Suprapubic skin (tissue), 4 donors: ENCODE measurements at regions not wholly inside any gene's neighbourhood (a gene's known extent, or its start where the extent isn't known, plus 50 kb on each side); places are given as distances from the start of the nearest gene placed in this dataset.

Source experiments
- DNase-seq, 2 donors: peaks; one replicate each; pipeline ENCODE4 v3.0.0-alpha.2; 2019; ENCODE audit warnings: low spot score in 2 of 2
- H3K27ac ChIP-seq: fragments of 200-600 bp; sonication (generic); one replicate; pipeline ENCODE4 v1.5.1; 2019
- H3K27me3 ChIP-seq: fragments of 200-600 bp; sonication (generic); one replicate; pipeline ENCODE4 v1.5.1; 2019
- H3K36me3 ChIP-seq: fragments of 200-600 bp; sonication (generic); one replicate; pipeline ENCODE4 v1.5.1; 2019
- H3K4me1 ChIP-seq: fragments of 200-600 bp; sonication (generic); one replicate; pipeline ENCODE4 v1.5.1; 2019
- H3K4me3 ChIP-seq: fragments of 200-600 bp; sonication (generic); one replicate; pipeline ENCODE4 v1.5.1; 2019; ENCODE audit warnings: mild to moderate bottlenecking
- H3K9me3 ChIP-seq: fragments of 200-600 bp; sonication (generic); one replicate; pipeline ENCODE4 v1.5.1; 2019
- EP300 ChIP-seq: sonication (generic); formaldehyde crosslinking; IDR thresholded peaks from one replicate; pipeline ENCODE4 v1.6.1; 2017; ENCODE audit warnings: antibody characterized with exemption
- POLR2A ChIP-seq, 2 donors: fragments of 450-650 bp; IDR thresholded peaks; one replicate each; pipeline ENCODE4 v1.6.1; 2017; ENCODE audit warnings: antibody characterized with exemption in 2 of 2, mild to moderate bottlenecking in 2 of 2, moderate library complexity in 2 of 2
- POLR2AphosphoS5 ChIP-seq, 3 donors: sonication (generic); formaldehyde crosslinking; IDR thresholded peaks; one replicate each; pipeline ENCODE4 v1.6.1; 2017; ENCODE audit warnings: antibody characterized with exemption in 3 of 3
- WGBS: methylation state at CpG from one replicate; pipeline ENCODE4 v1.1.5; 2018; 5-methylcytosine and 5-hydroxymethylcytosine counted together
- TF ChIP-seq, protein P1 (sequence below), 2 donors: fragments of 200-600 bp in 1 of 2; fragments of 450-650 bp in 1 of 2; sonication (generic) in 1 of 2; IDR thresholded peaks; one replicate each; pipeline ENCODE4 v1.5.1; 2016 to 2019; ENCODE audit warnings: antibody characterized with exemption in 2 of 2, mild to moderate bottlenecking in 1 of 2, moderate library complexity in 1 of 2

DNA sequence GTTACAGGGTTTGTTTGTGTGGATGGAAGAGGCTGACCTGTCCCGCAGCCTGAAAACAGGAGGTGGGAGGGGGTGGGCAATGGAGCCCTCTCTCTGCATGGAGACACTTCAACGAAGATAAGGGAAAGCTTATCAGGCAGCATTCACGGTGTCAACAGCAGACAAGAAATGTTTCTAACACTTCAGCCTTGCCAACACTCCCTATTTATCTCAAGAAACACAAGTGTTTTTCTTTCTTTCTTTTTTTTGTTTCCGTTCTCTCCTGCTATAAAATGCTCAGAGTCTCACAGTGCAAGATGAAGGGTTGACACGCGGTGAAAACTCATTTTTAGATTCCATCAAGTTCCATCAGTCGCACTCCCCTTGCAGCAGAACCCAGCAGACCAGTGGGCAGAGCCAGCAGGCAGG is 594.4 kb downstream of the MATN1 start:
- TF ChIP-seq, protein P1, sequence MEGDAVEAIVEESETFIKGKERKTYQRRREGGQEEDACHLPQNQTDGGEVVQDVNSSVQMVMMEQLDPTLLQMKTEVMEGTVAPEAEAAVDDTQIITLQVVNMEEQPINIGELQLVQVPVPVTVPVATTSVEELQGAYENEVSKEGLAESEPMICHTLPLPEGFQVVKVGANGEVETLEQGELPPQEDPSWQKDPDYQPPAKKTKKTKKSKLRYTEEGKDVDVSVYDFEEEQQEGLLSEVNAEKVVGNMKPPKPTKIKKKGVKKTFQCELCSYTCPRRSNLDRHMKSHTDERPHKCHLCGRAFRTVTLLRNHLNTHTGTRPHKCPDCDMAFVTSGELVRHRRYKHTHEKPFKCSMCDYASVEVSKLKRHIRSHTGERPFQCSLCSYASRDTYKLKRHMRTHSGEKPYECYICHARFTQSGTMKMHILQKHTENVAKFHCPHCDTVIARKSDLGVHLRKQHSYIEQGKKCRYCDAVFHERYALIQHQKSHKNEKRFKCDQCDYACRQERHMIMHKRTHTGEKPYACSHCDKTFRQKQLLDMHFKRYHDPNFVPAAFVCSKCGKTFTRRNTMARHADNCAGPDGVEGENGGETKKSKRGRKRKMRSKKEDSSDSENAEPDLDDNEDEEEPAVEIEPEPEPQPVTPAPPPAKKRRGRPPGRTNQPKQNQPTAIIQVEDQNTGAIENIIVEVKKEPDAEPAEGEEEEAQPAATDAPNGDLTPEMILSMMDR (IDR thresholded peaks at IDR 0.05), result no peak
- TF ChIP-seq POLR2AphosphoS5 (IDR thresholded peaks at IDR 0.05) (no peak), EP300 (no peak), POLR2A (IDR thresholded peaks at IDR 0.05) (no peak)
- H3K36me3 ChIP-seq, result no peaks in the 10 kb centered on the region
- peaks cover 12% of the 10 kb centered on the region for H3K27me3 ChIP-seq
- H3K9me3 ChIP-seq, result no peaks in the 10 kb centered on the region
- WGBS, result 71% methylated on average over 7 of the region's 7 CpGs
- no peak overlapping the region for H3K4me3 ChIP-seq
- H3K27ac ChIP-seq, result no peak overlapping the region
- DNase-seq, result no peak
- H3K4me1 ChIP-seq, result no peaks in the 10 kb centered on the region

DNA sequence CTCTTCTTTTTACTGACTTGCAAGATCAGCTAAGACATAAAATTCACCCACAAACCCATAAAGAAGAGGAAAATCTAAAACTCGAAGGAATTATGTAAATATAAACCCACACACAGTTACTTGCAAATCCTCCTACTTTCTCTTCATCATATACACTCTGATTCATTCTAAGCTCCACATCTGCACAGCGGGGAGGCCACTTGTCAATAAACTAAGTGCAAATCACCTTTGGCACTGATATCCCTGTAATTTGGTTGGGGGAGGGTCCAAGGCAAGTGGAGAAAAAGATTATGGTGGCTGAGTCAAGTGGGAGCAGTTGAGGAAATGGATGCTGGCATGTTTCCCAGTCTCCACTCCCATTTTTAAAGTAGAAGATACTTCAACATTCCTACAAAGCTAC is 596.5 kb downstream of the MATN1 start:
- H3K4me3 ChIP-seq, result no peak overlapping the region
- WGBS, result 80% methylated on average over 2 of the region's 2 CpGs
- H3K4me1 ChIP-seq, result no peaks in the 10 kb centered on the region
- DNase-seq, result no peak
- H3K27me3 ChIP-seq, result peaks cover 9% of the 10 kb centered on the region
- no peaks in the 10 kb centered on the region for H3K36me3 ChIP-seq
- H3K27ac ChIP-seq, result no peak overlapping the region
- TF ChIP-seq, protein P1 (IDR thresholded peaks at IDR 0.05), result no peak
- no peak for TF ChIP-seq POLR2AphosphoS5 (IDR thresholded peaks at IDR 0.05)
- TF ChIP-seq POLR2A (IDR thresholded peaks at IDR 0.05), result no peak
- no peak for TF ChIP-seq EP300
- H3K9me3 ChIP-seq, result no peaks in the 10 kb centered on the region

GRCh38 chr1:30125821-30126170 is 597.6 kb downstream of the MATN1 start:
- 67% methylated on average over 3 of the region's 3 CpGs for WGBS
- Histone ChIP-seq H3K4me1 (no peaks in the 10 kb centered on the region), H3K27ac (no peak overlapping the region), H3K4me3 (no peak overlapping the region), H3K9me3 (no peaks in the 10 kb centered on the region), H3K36me3 (no peaks in the 10 kb centered on the region), H3K27me3 (peaks cover 3% of the 10 kb centered on the region)
- DNase-seq, result no peak
- TF ChIP-seq POLR2AphosphoS5 (IDR thresholded peaks at IDR 0.05), result no peak
- TF ChIP-seq EP300, result no peak
- TF ChIP-seq POLR2A (IDR thresholded peaks at IDR 0.05), result no peak
- TF ChIP-seq, protein P1 (IDR thresholded peaks at IDR 0.05), result no peak

DNA sequence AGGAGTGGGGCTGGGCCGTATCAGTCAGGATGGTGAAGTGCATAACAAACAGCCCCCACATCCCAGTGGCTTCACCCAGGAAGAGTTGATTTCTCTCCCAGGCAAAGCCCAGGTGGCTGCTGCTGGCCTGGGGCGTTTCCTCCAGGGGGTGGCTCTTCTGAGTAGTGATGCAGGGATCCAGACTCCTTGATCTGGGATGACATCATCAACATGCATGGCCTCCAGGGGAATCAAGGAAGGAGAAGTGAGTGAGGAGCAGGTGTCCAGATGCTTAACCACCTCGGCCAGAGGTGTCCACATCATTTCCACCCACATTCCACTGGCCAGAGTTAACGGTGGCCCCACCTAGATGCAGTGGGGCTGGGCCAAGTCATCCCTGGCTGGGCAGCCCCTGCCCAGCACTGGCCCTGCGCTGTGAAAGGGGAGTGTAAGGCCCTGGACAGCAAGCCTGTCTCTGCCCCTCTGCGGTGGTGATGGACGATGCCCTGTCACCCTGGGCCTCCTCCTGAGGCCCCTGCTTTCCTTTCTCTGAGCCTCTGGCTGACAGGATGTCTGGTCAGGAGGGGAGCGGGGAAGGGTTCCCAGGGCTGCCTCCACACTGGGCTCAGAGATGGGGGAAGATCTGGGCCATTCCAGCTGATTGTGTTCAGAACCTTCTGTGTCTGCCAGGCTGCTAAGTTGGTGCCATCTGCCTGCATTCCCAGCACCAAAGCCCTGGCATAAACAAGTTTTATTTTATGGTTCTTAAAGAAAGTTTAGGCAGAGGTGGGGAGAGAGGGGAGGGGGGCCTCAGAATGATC is 598.2 kb downstream of the MATN1 start:
- 55% methylated on average over 7 of the region's 8 CpGs for WGBS
- DNase-seq, result no peak
- no peaks in the 10 kb centered on the region for H3K4me1 ChIP-seq
- H3K27ac ChIP-seq, result no peak overlapping the region
- no peaks in the 10 kb centered on the region for H3K36me3 ChIP-seq
- H3K9me3 ChIP-seq, result no peaks in the 10 kb centered on the region
- H3K27me3 ChIP-seq, result no peaks in the 10 kb centered on the region
- H3K4me3 ChIP-seq, result no peak overlapping the region
- TF ChIP-seq, protein P1 (IDR thresholded peaks at IDR 0.05), result no peak
- TF ChIP-seq EP300 (no peak), POLR2A (IDR thresholded peaks at IDR 0.05) (no peak), POLR2AphosphoS5 (IDR thresholded peaks at IDR 0.05) (no peak)

GRCh38 chr1:30123896-30124295 is 599.5 kb downstream of the MATN1 start:
- no peaks in the 10 kb centered on the region for H3K36me3 ChIP-seq
- no peak overlapping the region for H3K27ac ChIP-seq
- H3K4me3 ChIP-seq, result no peak overlapping the region
- no peak for DNase-seq
- H3K27me3 ChIP-seq, result no peaks in the 10 kb centered on the region
- TF ChIP-seq EP300, result no peak
- TF ChIP-seq, protein P1 (IDR thresholded peaks at IDR 0.05), result no peak
- no peak for TF ChIP-seq POLR2AphosphoS5 (IDR thresholded peaks at IDR 0.05)
- no peak for TF ChIP-seq POLR2A (IDR thresholded peaks at IDR 0.05)
- H3K4me1 ChIP-seq, result no peaks in the 10 kb centered on the region
- WGBS, result 15% methylated on average over 4 of the region's 4 CpGs
- no peaks in the 10 kb centered on the region for H3K9me3 ChIP-seq
